Dendritic cell treated with granulocyte-macrophage colony-stimulating factor and Interleukin-4, amounts not matched to agents 40 ng/mL and 50 ng/mL, for 4 days (primary cell): ENCODE measurements at regions not wholly inside any gene's neighbourhood (a gene's known extent, or its start where the extent isn't known, plus 50 kb on each side); places are given as distances from the start of the nearest gene placed in this dataset.

Experiments used
- H3K27ac Mint-ChIP-seq: one replicate; pipeline ENCODE4 v1.8.0; 2022; ENCODE audit warnings: mild to moderate bottlenecking, mixed read lengths
- H3K27me3 Mint-ChIP-seq: one replicate; pipeline ENCODE4 v1.8.0; 2022; ENCODE audit warnings: mild to moderate bottlenecking, mixed read lengths
- H3K36me3 Mint-ChIP-seq: one replicate; pipeline ENCODE4 v1.8.0; 2022; ENCODE audit warnings: low read depth, mixed read lengths
- H3K4me1 Mint-ChIP-seq: one replicate; pipeline ENCODE4 v1.8.0; 2022; ENCODE audit warnings: low read depth, mixed read lengths
- H3K4me3 Mint-ChIP-seq: one replicate; pipeline ENCODE4 v1.8.0; 2022; ENCODE audit warnings: mild to moderate bottlenecking, moderate library complexity, mixed read lengths
- H3K9me3 Mint-ChIP-seq: one replicate; pipeline ENCODE4 v1.8.0; 2022; ENCODE audit warnings: mixed read lengths
- intact Hi-C: fragments of 100-400 bp; cut with micrococcal nuclease; formaldehyde crosslinking; loops from one replicate; pipeline ENCODE4 v1.15.0; 2022

GRCh38 chr9:118767571-118767970 lies 601.7 kb downstream of the BRINP1 start:
- no peaks in the 10 kb centered on the region for H3K27me3 Mint-ChIP-seq
- H3K36me3 Mint-ChIP-seq, result no peaks in the 10 kb centered on the region
- H3K27ac Mint-ChIP-seq, result no peak overlapping the region
- intact Hi-C loops, result no loop called here
- peaks cover 9% of the 10 kb centered on the region for H3K9me3 Mint-ChIP-seq
- H3K4me1 Mint-ChIP-seq, result no peaks in the 10 kb centered on the region
- H3K4me3 Mint-ChIP-seq, result no peak overlapping the region

GRCh38 chr9:118782790-118783463 lies 586.3 kb downstream of the BRINP1 start:
- Mint-ChIP-seq H3K4me3 (no peak overlapping the region), H3K36me3 (no peaks in the 10 kb centered on the region), H3K27me3 (no peaks in the 10 kb centered on the region), H3K9me3 (no peaks in the 10 kb centered on the region), H3K4me1 (no peaks in the 10 kb centered on the region), H3K27ac (no peak overlapping the region)
- intact Hi-C loops, result no loop called here

- Mint-ChIP-seq H3K9me3 (no peaks in the 10 kb centered on the region), H3K4me1 (no peaks in the 10 kb centered on the region), H3K36me3 (no peaks in the 10 kb centered on the region), H3K27me3 (no peaks in the 10 kb centered on the region), H3K4me3 (no peak overlapping the region), H3K27ac (no peak overlapping the region)
- intact Hi-C loops, result no loop called here
Measured at GRCh38 chr9:118784033-118784432, 585.2 kb downstream of the BRINP1 start.

GRCh38 chr9:118785456-118785855 lies 583.8 kb downstream of the BRINP1 start:
- intact Hi-C loops, result no loop called here
- no peaks in the 10 kb centered on the region for H3K27me3 Mint-ChIP-seq
- H3K36me3 Mint-ChIP-seq, result no peaks in the 10 kb centered on the region
- H3K4me1 Mint-ChIP-seq, result no peaks in the 10 kb centered on the region
- no peaks in the 10 kb centered on the region for H3K9me3 Mint-ChIP-seq
- no peak overlapping the region for H3K4me3 Mint-ChIP-seq
- H3K27ac Mint-ChIP-seq, result no peak overlapping the region

DNA sequence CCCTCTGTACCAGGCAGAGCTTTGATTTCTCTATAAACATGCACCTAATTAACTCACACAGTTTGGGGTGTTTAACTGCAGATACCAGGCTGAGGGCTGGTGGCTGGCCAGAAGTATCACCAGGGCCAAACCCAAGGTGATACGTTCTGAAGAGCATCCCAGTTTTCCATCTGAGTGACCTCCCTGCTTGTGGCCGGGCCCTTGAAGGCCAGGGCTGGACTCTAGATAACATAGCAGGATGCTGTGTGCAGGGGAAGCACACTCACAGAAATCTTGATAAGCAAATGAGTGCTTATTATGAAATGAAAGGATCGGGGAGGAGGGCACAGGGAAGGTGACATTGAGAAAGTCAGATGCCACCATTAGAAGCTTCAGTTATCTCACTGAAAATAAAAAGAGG lies 582.4 kb downstream of the BRINP1 start:
- Mint-ChIP-seq H3K27me3 (no peaks in the 10 kb centered on the region), H3K36me3 (no peaks in the 10 kb centered on the region), H3K4me3 (no peak overlapping the region), H3K4me1 (no peaks in the 10 kb centered on the region), H3K9me3 (no peaks in the 10 kb centered on the region), H3K27ac (no peak overlapping the region)
- intact Hi-C loops, result no loop called here

- Mint-ChIP-seq H3K4me1 (no peaks in the 10 kb centered on the region), H3K27ac (no peak overlapping the region), H3K36me3 (no peaks in the 10 kb centered on the region), H3K9me3 (peaks cover 24% of the 10 kb centered on the region), H3K4me3 (no peak overlapping the region), H3K27me3 (no peaks in the 10 kb centered on the region)
- intact Hi-C loops, result no loop called here
Measured at GRCh38 chr9:118809160-118809625, 560.0 kb downstream of the BRINP1 start.

- no peaks in the 10 kb centered on the region for H3K36me3 Mint-ChIP-seq
- H3K27me3 Mint-ChIP-seq, result no peaks in the 10 kb centered on the region
- no peaks in the 10 kb centered on the region for H3K9me3 Mint-ChIP-seq
- H3K27ac Mint-ChIP-seq, result no peak overlapping the region
- intact Hi-C loops, result no loop called here
- no peaks in the 10 kb centered on the region for H3K4me1 Mint-ChIP-seq
- H3K4me3 Mint-ChIP-seq, result no peak overlapping the region
Measured at GRCh38 chr9:118829334-118829733, 539.9 kb downstream of the BRINP1 start.

- Mint-ChIP-seq H3K27ac (no peak overlapping the region), H3K9me3 (no peaks in the 10 kb centered on the region), H3K4me1 (no peaks in the 10 kb centered on the region), H3K4me3 (no peak overlapping the region), H3K27me3 (no peaks in the 10 kb centered on the region), H3K36me3 (no peaks in the 10 kb centered on the region)
- intact Hi-C loops, result no loop called here
Measured at GRCh38 chr9:118832371-118832770, 536.9 kb downstream of the BRINP1 start.

GRCh38 chr9:118836891-118837290 lies 532.3 kb downstream of the BRINP1 start:
- Mint-ChIP-seq H3K27ac (no peak overlapping the region), H3K4me1 (no peaks in the 10 kb centered on the region), H3K9me3 (no peaks in the 10 kb centered on the region), H3K36me3 (no peaks in the 10 kb centered on the region), H3K27me3 (no peaks in the 10 kb centered on the region), H3K4me3 (no peak overlapping the region)
- intact Hi-C loops, result no loop called here

- intact Hi-C loops, result no loop called here
Measured at GRCh38 chr9:118871531-118871930, 497.7 kb downstream of the BRINP1 start.

GRCh38 chr9:118882684-118883083 lies 486.6 kb downstream of the BRINP1 start:
- Mint-ChIP-seq H3K27me3 (no peaks in the 10 kb centered on the region), H3K9me3 (no peaks in the 10 kb centered on the region), H3K4me1 (no peaks in the 10 kb centered on the region), H3K27ac (no peak overlapping the region), H3K4me3 (no peak overlapping the region), H3K36me3 (no peaks in the 10 kb centered on the region)
- intact Hi-C loops, result no loop called here

More at GRCh38 chr9:118871531-118871930, 497.7 kb downstream of the BRINP1 start:
- Mint-ChIP-seq H3K4me3 (no peak overlapping the region), H3K27me3 (no peaks in the 10 kb centered on the region), H3K36me3 (no peaks in the 10 kb centered on the region), H3K9me3 (peaks cover 15% of the 10 kb centered on the region), H3K4me1 (no peaks in the 10 kb centered on the region), H3K27ac (no peak overlapping the region)

GRCh38 chr9:118883411-118883810 lies 485.8 kb downstream of the BRINP1 start:
- Mint-ChIP-seq H3K27me3 (no peaks in the 10 kb centered on the region), H3K36me3 (no peaks in the 10 kb centered on the region), H3K4me3 (no peak overlapping the region), H3K27ac (no peak overlapping the region), H3K4me1 (no peaks in the 10 kb centered on the region), H3K9me3 (no peaks in the 10 kb centered on the region)
- intact Hi-C loops, result no loop called here

GRCh38 chr9:118891213-118891612 lies 478.0 kb downstream of the BRINP1 start:
- intact Hi-C loops, result no loop called here
- Mint-ChIP-seq H3K4me3 (no peak overlapping the region), H3K4me1 (no peaks in the 10 kb centered on the region), H3K27ac (no peak overlapping the region), H3K9me3 (peaks cover 5% of the 10 kb centered on the region), H3K36me3 (no peaks in the 10 kb centered on the region), H3K27me3 (no peaks in the 10 kb centered on the region)

DNA sequence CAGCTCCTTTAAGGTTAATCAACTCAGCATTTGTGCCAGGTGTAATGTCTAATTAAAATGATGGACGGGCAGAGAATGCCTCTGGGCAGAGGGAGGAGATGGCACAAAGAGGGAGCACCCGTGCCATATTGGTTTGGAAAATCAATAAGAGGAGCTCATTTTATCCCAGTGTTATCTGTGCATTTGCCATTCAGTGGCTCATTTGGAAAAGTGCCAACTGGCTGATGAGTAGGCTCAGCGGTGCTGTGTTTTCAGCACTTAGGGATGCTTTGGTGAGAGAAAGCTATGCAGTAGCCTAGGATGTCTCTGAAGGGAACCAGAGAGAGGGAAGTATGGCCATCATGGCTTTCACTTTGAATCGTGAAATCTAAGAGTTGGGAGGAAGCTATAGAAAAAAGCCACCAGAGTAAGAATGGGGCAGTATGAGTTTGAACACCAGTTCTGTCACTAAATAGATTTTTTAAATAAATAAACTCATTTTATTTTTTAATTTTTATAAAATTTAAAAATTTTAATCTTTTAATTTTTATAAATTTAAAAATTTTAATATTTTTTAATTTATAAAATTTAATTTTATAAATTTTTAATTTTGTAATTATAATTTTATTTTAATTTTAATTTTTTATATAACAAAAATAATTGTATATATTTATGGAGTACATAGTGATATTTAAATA lies 472.8 kb downstream of the BRINP1 start:
- H3K4me3 Mint-ChIP-seq, result no peak overlapping the region
- H3K9me3 Mint-ChIP-seq, result peaks cover 9% of the 10 kb centered on the region
- no peaks in the 10 kb centered on the region for H3K4me1 Mint-ChIP-seq
- no peak overlapping the region for H3K27ac Mint-ChIP-seq
- no peaks in the 10 kb centered on the region for H3K27me3 Mint-ChIP-seq
- H3K36me3 Mint-ChIP-seq, result no peaks in the 10 kb centered on the region
- intact Hi-C loops, result no loop called here

DNA sequence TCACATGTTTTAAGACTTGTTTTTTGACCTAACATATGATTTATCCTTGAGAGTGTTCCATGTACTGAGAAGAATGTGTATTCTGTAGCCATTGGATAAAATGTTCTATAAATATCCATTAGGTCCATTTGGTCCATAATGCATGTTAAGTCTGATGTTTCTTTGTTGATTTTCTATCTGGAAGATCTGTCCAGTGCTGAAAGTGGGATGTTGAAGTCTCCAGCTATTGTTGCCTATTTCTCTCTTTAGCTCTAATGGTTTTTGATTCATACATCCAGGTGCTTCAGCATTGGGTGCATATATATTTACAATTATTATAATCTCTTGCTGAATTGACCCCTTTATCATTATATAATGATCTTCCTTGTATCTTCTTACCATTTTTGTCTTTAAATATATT lies 451.1 kb downstream of the BRINP1 start:
- Mint-ChIP-seq H3K4me1 (no peaks in the 10 kb centered on the region), H3K27me3 (no peaks in the 10 kb centered on the region), H3K9me3 (peaks cover 66% of the 10 kb centered on the region), H3K4me3 (no peak overlapping the region), H3K36me3 (no peaks in the 10 kb centered on the region), H3K27ac (no peak overlapping the region)
- intact Hi-C loops, result no loop called here
